ENCODE measurements at regions not wholly inside any gene's neighbourhood (a gene's known extent, or its start where the extent isn't known, plus 50 kb on each side); places are given as distances from the start of the nearest gene placed in this dataset.

- no peaks in the 10 kb centered on the region for H3K27me3 ChIP-seq (replicated peaks in 1 of 2; ENCODE audit: control insufficient read depth in 2 of 2, extremely low read depth in 1 of 2, insufficient read depth in 2 of 2, low read length in 1 of 2)
- H3K4me1 Mint-ChIP-seq = no peaks in the 10 kb centered on the region
- H3K4me3 ChIP-seq (ENCODE audit: control insufficient read depth in 1 of 2, extremely low read depth in 1 of 2, low read length in 1 of 2) = no peak overlapping the region
- ChIA-PET POLR2A (no interaction called here), CTCF (no interaction called here)
- peaks cover 5 to 9% (median 5%) of the 10 kb centered on the region in 3 donors for H3K9me3 Mint-ChIP-seq
- H3K27me3 Mint-ChIP-seq = no peaks in the 10 kb centered on the region
- no CpG with 5 or more reads among the region's 1 CpG for WGBS (ENCODE audit: insufficient coverage)
- ATAC-seq (replicated peaks in 1 of 4) (no peak), DNase-seq (no peak)
- H3K36me3 ChIP-seq (ENCODE audit: control insufficient read depth in 2 of 2, extremely low read depth in 1 of 2, insufficient read depth in 1 of 2, low read length in 1 of 2) = no peaks in the 10 kb centered on the region
- H3K9me3 ChIP-seq = no peaks in the 10 kb centered on the region
- no peak overlapping the region for H3K27ac Mint-ChIP-seq
- no peak overlapping the region for H3K27ac ChIP-seq (ENCODE audit: low read length)
- no peak overlapping the region for H3K4me3 Mint-ChIP-seq
- no peaks in the 10 kb centered on the region for H3K36me3 Mint-ChIP-seq
- H3K4me1 ChIP-seq (ENCODE audit: control insufficient read depth in 1 of 2, extremely low read depth in 1 of 2, insufficient read depth in 2 of 2, low read length in 2 of 2) = no peaks in the 10 kb centered on the region
These were observed 169.0 kb upstream of the GRIA1 start for GRCh38 chr5:153321478-153321877.

- CTCF ChIA-PET = no interaction called here
- no CpG with 5 or more reads among the region's 3 CpGs for WGBS (ENCODE audit: insufficient coverage)
- H3K27me3 Mint-ChIP-seq = no peaks in the 10 kb centered on the region
These were observed 150.3 kb upstream of the GRIA1 start for GRCh38 chr5:153340139-153340538.

GRCh38 chr5:153340738-153341137 lies 149.7 kb upstream of the GRIA1 start:
- Histone ChIP-seq H3K4me3 (ENCODE audit: control insufficient read depth in 1 of 2, extremely low read depth in 1 of 2, low read length in 1 of 2) (no peak overlapping the region), H3K27me3 (replicated peaks in 1 of 2; ENCODE audit: control insufficient read depth in 2 of 2, extremely low read depth in 1 of 2, insufficient read depth in 2 of 2, low read length in 1 of 2) (no peaks in the 10 kb centered on the region), H3K9me3 (no peaks in the 10 kb centered on the region), H3K4me1 (ENCODE audit: control insufficient read depth in 1 of 2, extremely low read depth in 1 of 2, insufficient read depth in 2 of 2, low read length in 2 of 2) (no peaks in the 10 kb centered on the region), H3K27ac (ENCODE audit: low read length) (no peak overlapping the region), H3K36me3 (ENCODE audit: control insufficient read depth in 2 of 2, extremely low read depth in 1 of 2, insufficient read depth in 1 of 2, low read length in 1 of 2) (no peaks in the 10 kb centered on the region)
- Mint-ChIP-seq H3K9me3 (peaks cover 0 to 21% (median 2%) of the 10 kb centered on the region in 3 donors), H3K27ac (no peak overlapping the region), H3K4me1 (no peaks in the 10 kb centered on the region), H3K36me3 (no peaks in the 10 kb centered on the region), H3K27me3 (no peaks in the 10 kb centered on the region), H3K4me3 (no peak overlapping the region)
- ATAC-seq (replicated peaks in 1 of 4) (no peak), DNase-seq (no peak)
- POLR2A ChIA-PET = no interaction called here
- CTCF ChIA-PET = interaction anchor here in 1 of 2 donors (0.6 kb wide), 1 partner anchor 723 kb away, joined by 3 read pairs; no protein-coding TSS in a partner anchor
- WGBS (ENCODE audit: insufficient coverage) = no CpG with 5 or more reads among the region's 1 CpG

More at GRCh38 chr5:153340139-153340538, 150.3 kb upstream of the GRIA1 start:
- POLR2A ChIA-PET = no interaction called here
- Histone ChIP-seq H3K36me3 (ENCODE audit: control insufficient read depth in 2 of 2, extremely low read depth in 1 of 2, insufficient read depth in 1 of 2, low read length in 1 of 2) (no peaks in the 10 kb centered on the region), H3K27ac (ENCODE audit: low read length) (no peak overlapping the region), H3K9me3 (no peaks in the 10 kb centered on the region), H3K4me3 (ENCODE audit: control insufficient read depth in 1 of 2, extremely low read depth in 1 of 2, low read length in 1 of 2) (no peak overlapping the region), H3K27me3 (replicated peaks in 1 of 2; ENCODE audit: control insufficient read depth in 2 of 2, extremely low read depth in 1 of 2, insufficient read depth in 2 of 2, low read length in 1 of 2) (no peaks in the 10 kb centered on the region), H3K4me1 (ENCODE audit: control insufficient read depth in 1 of 2, extremely low read depth in 1 of 2, insufficient read depth in 2 of 2, low read length in 2 of 2) (no peaks in the 10 kb centered on the region)
- DNase-seq (no peak), ATAC-seq (replicated peaks in 1 of 4) (no peak)
- H3K9me3 Mint-ChIP-seq = peaks cover 0 to 19% (median 1%) of the 10 kb centered on the region in 3 donors
- no peak overlapping the region for H3K4me3 Mint-ChIP-seq
- no peaks in the 10 kb centered on the region for H3K36me3 Mint-ChIP-seq
- H3K4me1 Mint-ChIP-seq = no peaks in the 10 kb centered on the region
- no peak overlapping the region for H3K27ac Mint-ChIP-seq

- Mint-ChIP-seq H3K4me1 (no peaks in the 10 kb centered on the region), H3K9me3 (peaks cover 0 to 22% (median 2%) of the 10 kb centered on the region in 3 donors), H3K27ac (no peak overlapping the region), H3K27me3 (no peaks in the 10 kb centered on the region), H3K36me3 (no peaks in the 10 kb centered on the region), H3K4me3 (no peak overlapping the region)
- no peak for DNase-seq
- no peaks in the 10 kb centered on the region for H3K36me3 ChIP-seq (ENCODE audit: control insufficient read depth in 2 of 2, extremely low read depth in 1 of 2, insufficient read depth in 1 of 2, low read length in 1 of 2)
- WGBS (ENCODE audit: insufficient coverage) = 100% methylated on average over 1 of the region's 1 CpG
- H3K4me1 ChIP-seq (ENCODE audit: control insufficient read depth in 1 of 2, extremely low read depth in 1 of 2, insufficient read depth in 2 of 2, low read length in 2 of 2) = no peaks in the 10 kb centered on the region
- POLR2A ChIA-PET = no interaction called here
- no peak overlapping the region for H3K27ac ChIP-seq (ENCODE audit: low read length)
- H3K27me3 ChIP-seq (replicated peaks in 1 of 2; ENCODE audit: control insufficient read depth in 2 of 2, extremely low read depth in 1 of 2, insufficient read depth in 2 of 2, low read length in 1 of 2) = no peaks in the 10 kb centered on the region
- ATAC-seq (replicated peaks in 1 of 4) = no peak
- CTCF ChIA-PET = no interaction called here
- H3K9me3 ChIP-seq = no peaks in the 10 kb centered on the region
- no peak overlapping the region for H3K4me3 ChIP-seq (ENCODE audit: control insufficient read depth in 1 of 2, extremely low read depth in 1 of 2, low read length in 1 of 2)
These were observed 148.0 kb upstream of the GRIA1 start for GRCh38 chr5:153342487-153342886.

- no CpG with 5 or more reads among the region's 1 CpG for WGBS (ENCODE audit: insufficient coverage)
- no peak overlapping the region for H3K27ac ChIP-seq (ENCODE audit: low read length)
- Mint-ChIP-seq H3K9me3 (peaks cover 0 to 14% (median 2%) of the 10 kb centered on the region in 3 donors), H3K36me3 (no peaks in the 10 kb centered on the region), H3K4me3 (no peak overlapping the region), H3K4me1 (peaks cover 3 to 5% (median 5%) of the 10 kb centered on the region in 3 donors), H3K27ac (no peak overlapping the region), H3K27me3 (peaks cover 3 to 9% of the 10 kb centered on the region in 2 donors)
- no peak overlapping the region for H3K4me3 ChIP-seq (ENCODE audit: control insufficient read depth in 1 of 2, extremely low read depth in 1 of 2, low read length in 1 of 2)
- ATAC-seq (replicated peaks in 1 of 4) (no peak), DNase-seq (no peak)
- ChIA-PET CTCF (no interaction called here), POLR2A (no interaction called here)
- H3K36me3 ChIP-seq (ENCODE audit: control insufficient read depth in 2 of 2, extremely low read depth in 1 of 2, insufficient read depth in 1 of 2, low read length in 1 of 2) = no peaks in the 10 kb centered on the region
- H3K27me3 ChIP-seq (replicated peaks in 1 of 2; ENCODE audit: control insufficient read depth in 2 of 2, extremely low read depth in 1 of 2, insufficient read depth in 2 of 2, low read length in 1 of 2) = peaks cover 0 to 2% of the 10 kb centered on the region in 2 experiments
- H3K9me3 ChIP-seq = no peaks in the 10 kb centered on the region
- no peaks in the 10 kb centered on the region for H3K4me1 ChIP-seq (ENCODE audit: control insufficient read depth in 1 of 2, extremely low read depth in 1 of 2, insufficient read depth in 2 of 2, low read length in 2 of 2)
These were observed 142.9 kb upstream of the GRIA1 start for GRCh38 chr5:153347611-153348010.

GRCh38 chr5:153350175-153350883 lies 140.1 kb upstream of the GRIA1 start:
- 33% methylated on average over 1 of the region's 5 CpGs for WGBS (ENCODE audit: insufficient coverage)
- ATAC-seq (replicated peaks in 1 of 4) (no peak), DNase-seq (no peak)
- peaks cover 0 to 2% of the 10 kb centered on the region in 2 experiments for H3K27me3 ChIP-seq (replicated peaks in 1 of 2; ENCODE audit: control insufficient read depth in 2 of 2, extremely low read depth in 1 of 2, insufficient read depth in 2 of 2, low read length in 1 of 2)
- H3K9me3 ChIP-seq = no peaks in the 10 kb centered on the region
- H3K4me1 Mint-ChIP-seq = peaks cover 6 to 14% (median 14%) of the 10 kb centered on the region in 3 donors
- no peak overlapping the region for H3K4me3 Mint-ChIP-seq
- H3K4me1 ChIP-seq (ENCODE audit: control insufficient read depth in 1 of 2, extremely low read depth in 1 of 2, insufficient read depth in 2 of 2, low read length in 2 of 2) = no peaks in the 10 kb centered on the region
- no peak overlapping the region for H3K27ac ChIP-seq (ENCODE audit: low read length)
- H3K36me3 ChIP-seq (ENCODE audit: control insufficient read depth in 2 of 2, extremely low read depth in 1 of 2, insufficient read depth in 1 of 2, low read length in 1 of 2) = no peaks in the 10 kb centered on the region
- H3K4me3 ChIP-seq (ENCODE audit: control insufficient read depth in 1 of 2, extremely low read depth in 1 of 2, low read length in 1 of 2) = no peak overlapping the region
- H3K27ac Mint-ChIP-seq = no peak overlapping the region
- peaks cover 0 to 11% (median 0%) of the 10 kb centered on the region in 3 donors for H3K9me3 Mint-ChIP-seq
- POLR2A ChIA-PET = no interaction called here
- H3K27me3 Mint-ChIP-seq = peaks cover 3 to 14% of the 10 kb centered on the region in 2 donors
- CTCF ChIA-PET = no interaction called here
- H3K36me3 Mint-ChIP-seq = no peaks in the 10 kb centered on the region
